ENCODE measurements at regions not wholly inside any gene's neighbourhood (a gene's known extent, or its start where the extent isn't known, plus 50 kb on each side); places are given as distances from the start of the nearest gene placed in this dataset.

DNA sequence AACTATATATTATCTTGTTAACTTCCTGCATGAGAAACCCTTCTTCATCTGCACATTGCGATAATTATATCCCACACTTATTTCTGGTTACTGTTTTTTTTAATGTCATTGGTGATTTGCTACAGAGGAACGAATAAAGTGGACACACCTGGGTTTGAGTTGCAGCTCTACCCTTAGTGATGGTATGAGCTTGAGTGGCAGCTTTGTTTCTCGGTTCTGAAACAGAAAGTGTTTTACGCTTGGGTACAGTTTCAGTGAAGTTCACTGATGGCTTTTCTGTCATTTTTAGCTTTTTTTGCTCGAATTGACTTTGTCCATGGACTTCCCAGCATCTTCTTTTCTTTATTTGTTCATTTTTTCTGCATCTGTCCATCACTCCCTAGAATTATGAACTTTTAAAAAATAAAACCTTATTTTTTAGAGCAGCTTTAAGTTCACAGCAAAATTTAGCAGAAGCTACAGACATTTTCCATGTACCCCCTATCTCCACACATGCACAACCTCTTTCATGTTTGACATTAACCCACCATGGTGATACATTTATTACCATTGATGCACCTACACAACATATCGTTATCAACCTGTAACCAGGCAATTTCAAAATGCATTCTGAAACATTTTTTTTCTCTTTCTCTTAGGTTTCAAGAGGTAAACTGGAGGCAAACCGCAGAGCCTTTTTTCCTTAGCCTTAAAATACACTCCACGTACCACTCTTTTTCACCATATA lies 1041.6 kb upstream of the PRKX start:
- FAIRE-seq (peak; percentile 90), DNase-seq (ENCODE audit: insufficient read length, low spot score) (no peak)

DNA sequence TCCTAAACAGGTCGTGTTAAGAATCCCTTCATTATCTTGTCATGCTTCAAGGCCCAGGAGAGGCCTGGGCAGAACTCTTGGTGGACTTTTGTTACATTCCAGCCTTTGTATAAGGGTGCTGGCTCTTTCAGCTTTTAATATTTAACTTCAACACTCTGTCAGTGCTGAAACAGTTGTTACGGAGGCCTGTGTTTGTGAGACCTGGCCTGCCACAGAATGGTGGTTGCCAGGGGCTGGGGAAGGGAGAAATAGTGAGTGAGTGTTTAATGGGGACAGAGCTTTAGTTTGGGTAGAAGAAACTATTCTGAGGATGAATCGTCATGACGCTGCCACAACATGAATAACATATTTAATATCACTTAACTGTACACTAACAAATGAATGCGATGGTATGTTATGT lies 1027.6 kb upstream of the PRKX start:
- FAIRE-seq, result no peak
- no peak for DNase-seq (ENCODE audit: insufficient read length, low spot score)

DNA sequence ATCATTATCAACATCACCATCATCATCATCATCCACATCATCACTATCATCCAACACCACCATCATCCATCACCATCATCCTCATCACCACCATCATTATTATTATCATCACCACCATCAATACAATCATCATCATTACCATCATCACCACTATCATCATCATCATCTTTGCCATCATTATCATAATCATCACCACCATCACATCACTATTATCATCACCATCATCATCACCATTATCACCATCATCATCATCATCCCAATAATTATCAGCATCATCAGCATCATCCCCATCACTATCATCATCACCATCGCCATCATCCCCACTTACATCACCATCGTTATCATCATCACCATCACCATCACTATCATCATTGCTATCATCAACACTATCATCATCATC lies 1021.9 kb upstream of the PRKX start:
- FAIRE-seq (no peak), DNase-seq (ENCODE audit: insufficient read length, low spot score) (no peak)

DNA sequence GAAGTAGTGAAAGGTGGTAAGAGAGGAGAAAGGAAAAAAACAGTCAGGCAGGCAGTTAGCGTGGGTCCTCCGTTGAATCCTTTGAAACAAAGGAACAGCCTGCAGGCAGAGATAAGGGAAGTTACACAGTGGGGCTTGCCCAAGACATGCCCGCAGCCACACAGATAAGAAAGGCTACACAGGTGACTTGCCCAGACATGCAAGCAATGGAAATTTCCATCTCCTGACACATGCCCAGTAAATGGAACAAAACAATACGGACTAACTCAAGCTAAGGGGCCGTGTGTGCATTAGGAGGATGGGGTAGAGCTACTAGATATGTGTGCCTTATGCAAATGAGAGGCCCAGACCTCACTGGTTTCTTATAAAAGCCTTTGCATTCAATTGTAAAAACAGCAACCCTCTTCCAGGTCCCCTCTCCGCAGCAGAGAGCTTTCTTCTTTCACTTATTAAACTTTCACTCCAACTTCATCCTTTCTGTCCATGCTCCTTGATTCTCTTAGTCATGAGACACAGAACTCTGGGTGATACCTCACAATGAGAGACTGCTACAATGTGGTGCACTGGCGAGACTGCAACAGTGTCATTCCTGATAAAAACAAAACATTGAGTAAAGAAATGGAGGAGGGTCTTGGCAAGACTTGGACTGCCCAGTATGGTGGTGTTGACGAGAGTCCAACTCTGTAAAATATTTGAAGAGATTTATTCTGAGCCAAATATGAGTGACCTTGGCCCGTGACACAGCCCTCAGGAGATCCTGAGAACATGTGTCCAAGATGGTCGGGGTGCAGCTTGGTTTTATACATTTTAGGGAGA lies 997.4 kb upstream of the PRKX start:
- DNase-seq (ENCODE audit: insufficient read length, low spot score) (no peak), FAIRE-seq (no peak)

DNA sequence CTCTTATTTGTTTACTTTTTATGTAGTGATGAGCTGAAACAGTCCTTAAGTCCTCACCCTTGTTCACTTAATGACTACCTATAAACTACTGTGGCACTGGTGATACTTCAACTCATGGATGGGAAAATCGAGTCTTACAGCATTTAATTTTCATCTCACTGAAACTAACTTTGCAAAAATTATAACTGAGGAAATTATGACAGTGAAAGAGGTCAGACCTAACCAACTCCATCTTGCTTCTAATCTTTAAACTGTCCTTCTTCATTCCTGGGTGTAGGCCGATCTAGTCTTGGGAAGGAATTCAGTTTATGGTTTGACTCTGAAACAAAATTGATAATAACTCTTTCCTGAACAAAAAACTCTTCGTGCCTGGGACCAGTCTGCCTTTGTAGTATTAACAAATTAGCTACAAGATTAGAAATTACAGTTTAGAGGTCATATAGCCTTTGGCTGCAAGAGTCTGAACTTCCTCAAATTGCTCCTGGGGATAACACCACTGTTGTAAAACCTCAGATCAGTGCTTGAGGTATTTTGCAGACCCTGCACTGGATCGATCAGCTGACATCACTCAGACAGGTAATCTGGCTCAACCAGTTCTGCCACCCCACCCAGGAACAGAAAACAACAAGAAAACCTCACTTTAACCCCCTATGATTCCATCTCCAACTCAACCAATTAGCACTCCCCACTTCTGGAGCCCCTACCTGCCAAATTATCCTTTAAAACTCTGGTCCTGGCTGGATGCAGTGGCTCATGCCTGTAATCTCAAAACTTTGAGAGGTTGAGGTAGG lies 995.7 kb upstream of the PRKX start:
- DNase-seq (ENCODE audit: insufficient read length, low spot score), result no peak
- no peak for FAIRE-seq

DNA sequence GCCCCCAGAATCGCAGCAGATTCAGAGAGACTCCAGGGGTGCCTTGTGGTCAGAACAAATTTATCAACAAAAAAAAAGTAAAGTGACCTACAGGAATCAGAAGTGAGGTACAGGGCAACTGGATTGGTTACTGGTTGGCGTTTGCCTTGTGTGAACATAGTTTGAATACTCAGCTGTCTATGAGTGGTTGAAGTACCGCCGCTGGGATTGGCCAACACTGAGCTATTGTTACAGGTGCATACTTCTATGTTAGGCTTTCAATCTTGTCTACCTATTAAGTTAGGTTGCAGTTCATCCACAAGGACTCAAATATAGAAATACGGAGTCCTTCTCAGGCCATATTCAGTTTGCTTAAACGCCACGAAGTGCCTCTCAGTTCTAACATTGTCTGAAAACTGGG lies 993.5 kb upstream of the PRKX start:
- FAIRE-seq (no peak), DNase-seq (ENCODE audit: insufficient read length, low spot score) (no peak)

DNA sequence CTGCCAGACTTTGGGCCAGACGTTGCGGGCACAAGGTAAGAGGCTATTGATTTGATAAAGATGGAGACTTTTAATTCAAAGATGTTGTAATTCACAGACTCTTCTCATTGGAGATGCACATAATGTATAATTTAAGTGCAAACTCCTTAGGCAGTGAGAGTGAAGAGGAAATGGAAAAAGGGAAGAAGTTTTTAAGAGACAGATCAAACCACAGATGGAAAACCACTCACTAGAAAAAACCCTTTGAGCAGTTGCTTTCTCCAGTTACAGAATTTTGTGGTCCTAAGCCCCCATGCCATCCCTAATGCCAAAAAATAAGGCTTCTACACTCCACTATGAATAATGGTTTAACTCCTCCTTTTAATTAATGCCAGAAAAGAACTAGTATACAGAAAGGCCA lies 977.1 kb upstream of the PRKX start:
- no peak for DNase-seq (ENCODE audit: insufficient read length, low spot score)

DNA sequence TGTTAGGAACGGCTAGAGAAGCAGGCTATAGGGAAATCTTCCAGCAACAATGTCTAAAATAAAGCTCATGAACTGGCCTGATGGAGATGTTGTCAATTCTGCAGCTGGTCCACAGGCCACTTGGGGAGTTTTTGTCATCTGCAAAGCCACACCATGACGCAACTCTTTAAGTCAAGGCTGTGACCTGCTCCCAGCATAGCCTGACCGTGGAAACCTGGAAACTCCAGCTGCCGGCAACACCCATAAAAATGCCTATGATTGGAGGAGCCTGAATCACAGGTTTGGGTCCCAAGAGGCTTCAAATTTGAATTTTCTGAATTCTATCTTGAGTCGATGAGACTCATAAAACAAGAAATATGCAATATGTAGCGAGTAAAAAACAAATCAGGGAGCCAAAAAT lies 969.2 kb upstream of the PRKX start:
- FAIRE-seq (no peak), DNase-seq (ENCODE audit: insufficient read length, low spot score) (no peak)

More for the DNA sequence above, 977.1 kb upstream of the PRKX start:
- FAIRE-seq, result no peak

DNA sequence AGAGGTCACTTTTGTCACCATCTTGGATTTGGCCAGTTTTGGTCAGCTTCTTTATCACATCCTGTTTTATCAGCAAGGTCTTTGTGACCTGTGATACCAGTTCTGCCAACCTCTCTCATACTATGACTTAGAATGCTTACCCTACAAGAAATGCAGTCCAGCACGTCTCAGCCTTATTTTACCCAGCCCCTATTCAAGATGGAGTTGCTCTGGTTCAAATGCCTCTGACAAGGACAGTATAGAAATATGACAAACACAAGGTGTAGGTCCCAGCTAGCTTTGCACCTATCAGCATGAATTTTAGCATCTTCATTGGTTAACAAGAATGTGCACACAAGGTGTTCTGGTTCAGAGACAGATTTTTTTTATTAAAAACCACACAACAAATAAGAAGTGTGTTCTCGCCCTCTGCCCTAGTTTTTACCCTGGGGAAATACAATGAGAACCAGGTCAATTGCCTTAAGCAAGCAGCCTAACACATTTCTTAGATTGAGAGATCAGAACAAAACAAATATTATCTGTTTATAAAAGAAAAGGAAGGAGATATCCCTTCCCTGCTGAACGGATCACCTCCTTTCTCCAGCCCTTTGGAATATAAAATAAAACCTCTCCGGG lies 962.3 kb upstream of the PRKX start:
- no peak for FAIRE-seq
- no peak for DNase-seq (ENCODE audit: insufficient read length, low spot score)

DNA sequence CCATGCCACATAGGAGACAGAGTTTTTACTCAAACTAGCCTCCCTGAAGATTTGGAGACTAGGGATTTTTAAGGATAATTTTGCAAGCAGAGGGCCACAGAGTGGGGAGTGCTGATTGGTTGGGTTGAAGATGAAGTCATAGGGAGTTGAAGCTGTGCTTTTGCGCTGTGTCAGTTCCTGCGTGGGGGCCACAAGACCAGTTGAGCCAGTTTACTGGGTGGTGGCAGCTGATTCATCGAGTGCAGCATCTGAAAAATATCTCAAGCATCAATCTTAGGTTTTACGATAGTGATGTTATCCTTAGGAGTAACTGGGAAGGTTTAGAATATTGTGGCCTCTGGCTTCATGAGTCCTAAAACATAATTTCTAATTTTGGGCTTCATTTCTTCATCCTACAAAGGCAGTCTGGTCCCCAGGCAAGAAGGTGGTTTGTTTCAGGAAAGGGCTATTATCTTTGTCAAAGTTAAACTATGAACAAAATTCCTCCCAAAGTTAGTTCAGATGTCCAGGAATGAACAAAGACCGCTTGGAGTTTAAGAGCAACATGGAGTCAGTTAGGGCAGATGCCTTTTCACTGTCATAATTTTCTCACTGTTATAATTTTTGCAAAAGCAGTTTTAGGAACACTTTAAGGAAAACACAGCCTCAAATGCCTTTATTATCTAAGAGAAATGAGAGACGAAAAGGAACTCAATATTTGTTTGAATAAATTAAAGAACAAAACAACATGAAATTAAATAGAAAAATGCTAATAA lies 960.8 kb upstream of the PRKX start:
- FAIRE-seq, result no peak
- DNase-seq (ENCODE audit: insufficient read length, low spot score), result no peak

DNA sequence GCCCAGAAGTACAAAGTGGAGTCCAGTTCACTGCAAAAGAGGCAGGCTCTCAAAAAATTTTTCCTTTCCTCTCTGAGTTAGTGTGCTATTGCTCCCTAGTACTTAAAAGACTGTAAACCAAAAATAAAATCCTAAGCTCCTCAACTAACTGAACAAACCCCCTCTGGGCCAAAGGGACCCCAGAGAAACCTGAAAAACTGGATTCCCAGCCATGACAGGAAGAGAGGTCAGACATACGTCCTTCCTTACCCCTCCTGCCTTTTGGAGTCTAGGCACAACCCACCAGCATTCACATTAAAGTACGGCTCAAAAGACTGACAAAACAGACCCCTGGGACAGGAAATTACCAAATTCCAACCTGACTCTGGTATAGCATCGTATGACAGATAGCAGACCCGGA lies 957.9 kb upstream of the PRKX start:
- no peak for FAIRE-seq
- DNase-seq (ENCODE audit: insufficient read length, low spot score), result no peak

DNA sequence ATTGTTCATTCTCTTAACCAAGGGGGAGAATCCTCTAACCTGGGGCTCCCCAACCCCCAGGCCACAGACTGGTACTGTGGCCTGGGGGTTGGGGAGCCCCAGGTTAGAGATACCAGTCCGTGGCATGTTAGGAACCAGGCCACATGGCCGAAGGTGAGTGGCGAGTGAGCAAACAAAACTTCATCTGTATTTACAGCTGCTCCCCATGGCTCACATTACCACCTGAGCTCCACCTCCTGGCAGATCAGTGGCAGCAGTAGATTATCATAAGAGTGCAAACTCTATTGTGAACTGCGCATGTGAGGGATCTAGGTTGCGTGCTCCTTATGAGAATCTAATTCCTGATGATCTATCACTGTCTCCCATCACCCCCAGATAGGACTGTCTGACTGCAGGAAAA lies 957.2 kb upstream of the PRKX start:
- FAIRE-seq, result no peak
- no peak for DNase-seq (ENCODE audit: insufficient read length, low spot score)

DNA sequence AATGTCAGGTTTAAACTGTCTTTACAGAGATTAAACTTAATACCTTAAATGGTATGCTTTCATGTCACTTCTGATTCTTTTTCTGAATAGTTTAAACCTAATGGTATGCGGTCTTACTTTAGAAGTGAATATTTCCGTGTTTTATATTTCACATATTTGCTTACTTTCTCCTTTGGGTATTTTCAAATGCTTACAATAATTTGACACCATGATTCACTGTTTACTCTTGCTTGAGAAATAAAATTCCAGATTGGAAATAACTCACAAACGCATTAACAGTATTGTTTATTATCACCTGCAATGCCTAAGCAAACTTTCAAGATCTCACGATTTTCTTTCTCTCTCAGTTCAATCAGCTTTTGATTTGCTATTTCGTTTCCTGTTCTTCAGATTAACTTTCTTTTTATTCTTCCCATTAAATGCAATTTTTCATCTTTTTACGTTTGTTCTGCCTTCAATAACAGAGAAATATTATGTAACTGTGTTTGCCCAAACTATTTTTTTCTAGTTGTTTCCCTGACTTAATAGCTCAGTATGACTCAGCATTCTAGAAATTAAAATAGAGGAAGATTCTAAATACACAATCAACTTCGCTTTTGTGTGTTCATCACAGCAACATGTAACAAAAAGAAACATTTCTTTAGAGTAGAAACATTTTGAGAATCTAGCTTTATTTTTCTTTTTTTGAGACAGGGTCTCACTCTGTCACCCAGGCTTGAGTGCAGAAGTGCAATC lies 955.5 kb upstream of the PRKX start:
- FAIRE-seq (no peak), DNase-seq (ENCODE audit: insufficient read length, low spot score) (no peak)

DNA sequence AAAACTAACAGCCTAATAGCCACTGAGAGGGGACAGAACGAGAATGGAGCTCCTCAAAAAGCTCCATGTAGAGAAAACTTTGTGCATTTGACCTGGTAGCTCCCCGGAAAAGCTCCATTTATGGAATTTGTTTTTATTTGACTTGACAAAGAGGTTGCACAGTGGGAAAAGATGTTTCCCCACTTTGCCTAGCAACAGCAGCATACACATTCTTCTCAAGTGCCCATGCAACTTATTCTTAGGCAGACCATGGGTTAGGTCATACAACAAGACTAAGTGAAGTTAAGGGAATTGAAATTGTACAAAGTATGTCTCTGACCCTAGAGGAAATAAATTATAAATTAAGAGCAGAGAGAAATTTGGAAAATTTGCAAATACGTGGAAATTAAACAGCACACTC lies 949.6 kb upstream of the PRKX start:
- DNase-seq (ENCODE audit: insufficient read length, low spot score) (no peak), FAIRE-seq (no peak)

DNA sequence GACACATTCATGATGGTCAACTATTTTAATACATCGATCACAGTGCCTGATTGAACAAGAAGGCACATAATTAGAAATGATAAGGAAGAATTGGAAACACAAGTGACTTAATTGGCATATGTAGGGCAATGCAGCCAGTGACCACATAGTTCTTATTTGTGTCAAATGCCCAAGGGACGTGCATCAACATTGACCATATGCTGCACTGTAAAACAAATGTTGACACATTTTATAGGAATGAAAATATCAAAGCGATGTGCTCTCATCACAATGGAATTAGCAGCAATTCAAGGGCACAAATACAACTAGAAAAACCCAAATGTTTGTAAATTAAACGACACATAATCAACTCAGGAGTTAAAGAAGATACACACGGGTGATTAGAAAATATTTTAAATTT lies 948.3 kb upstream of the PRKX start:
- FAIRE-seq, result no peak
- no peak for DNase-seq (ENCODE audit: insufficient read length, low spot score)

DNA sequence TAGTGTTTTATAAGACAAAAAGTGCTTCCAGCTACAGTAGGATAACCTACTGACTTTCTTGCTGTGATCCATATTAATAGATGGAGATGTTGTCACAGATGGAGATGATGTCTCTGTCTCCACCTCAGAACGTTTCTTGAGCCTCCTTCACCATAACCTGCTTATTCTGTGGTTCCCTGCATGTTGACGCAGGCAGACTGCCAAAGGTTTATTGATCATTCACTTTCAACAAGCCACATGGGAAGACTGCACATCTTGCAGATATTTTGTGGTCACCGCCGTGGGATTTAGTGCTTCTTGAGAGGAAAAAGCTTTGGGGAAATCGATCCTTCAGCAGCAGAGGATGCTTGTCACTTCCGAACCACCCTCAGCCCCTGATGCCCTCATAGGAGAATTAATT lies 943.0 kb upstream of the PRKX start:
- FAIRE-seq, result no peak
- no peak for DNase-seq (ENCODE audit: insufficient read length, low spot score)

DNA sequence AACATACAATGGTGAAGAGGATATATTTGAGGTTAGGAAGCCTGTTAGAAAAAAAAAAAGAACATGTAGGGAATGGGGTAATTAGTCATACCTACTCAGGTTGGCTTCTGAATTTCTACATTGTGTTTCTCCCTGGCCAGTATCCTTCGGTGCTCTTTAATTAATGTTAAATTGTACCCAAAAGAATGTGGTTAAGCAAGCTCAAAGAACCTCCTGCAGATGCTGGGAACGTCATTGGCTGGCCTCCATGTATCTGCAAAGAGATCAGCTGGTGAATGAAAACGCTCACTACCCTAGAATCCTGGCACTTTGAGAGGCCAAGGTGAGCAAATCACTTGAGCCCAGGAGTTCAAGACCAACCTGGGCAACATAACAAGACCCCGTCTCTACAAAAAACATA lies 942.3 kb upstream of the PRKX start:
- no peak for DNase-seq (ENCODE audit: insufficient read length, low spot score)
- no peak for FAIRE-seq

DNA sequence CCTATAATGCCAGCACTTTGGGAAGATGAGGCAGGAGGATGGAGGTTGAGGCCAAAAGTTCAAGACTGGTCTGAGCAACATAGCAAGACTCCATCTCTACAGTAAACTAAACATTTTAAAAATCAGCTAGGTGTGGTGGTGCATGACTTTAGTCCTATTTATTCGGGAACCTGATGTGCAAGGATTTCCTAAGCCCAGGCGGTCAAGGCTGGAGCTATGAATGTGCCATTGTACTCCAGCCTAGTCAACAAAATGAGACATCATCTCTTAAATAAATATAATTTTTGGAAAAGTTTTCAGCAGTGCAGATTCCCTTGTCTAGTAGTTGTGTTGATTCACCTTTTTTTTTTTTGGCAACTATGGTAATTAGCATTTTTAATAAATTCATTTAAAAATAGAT lies 928.7 kb upstream of the PRKX start:
- DNase-seq (ENCODE audit: insufficient read length, low spot score), result no peak
- FAIRE-seq, result no peak

DNA sequence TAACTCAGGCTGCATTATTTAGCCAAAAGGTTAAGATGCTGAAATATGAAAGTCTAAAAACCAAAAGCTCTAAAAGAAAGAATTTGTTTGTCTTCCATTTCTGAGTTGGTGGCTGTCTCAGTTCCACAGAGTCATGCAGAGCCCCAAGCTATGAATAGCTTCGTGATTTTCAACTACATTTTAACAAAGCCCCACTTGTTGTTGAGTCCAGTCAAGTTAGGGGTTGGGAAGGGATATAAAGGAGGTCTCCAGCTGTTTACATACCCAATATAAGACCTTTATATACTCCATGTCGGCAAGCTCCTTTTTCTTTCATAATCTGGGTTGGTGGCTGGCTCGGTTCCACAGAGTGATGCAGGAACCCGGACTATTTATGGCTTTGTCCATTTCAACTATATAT lies 924.6 kb upstream of the PRKX start:
- no peak for FAIRE-seq
- no peak for DNase-seq (ENCODE audit: insufficient read length, low spot score)

DNA sequence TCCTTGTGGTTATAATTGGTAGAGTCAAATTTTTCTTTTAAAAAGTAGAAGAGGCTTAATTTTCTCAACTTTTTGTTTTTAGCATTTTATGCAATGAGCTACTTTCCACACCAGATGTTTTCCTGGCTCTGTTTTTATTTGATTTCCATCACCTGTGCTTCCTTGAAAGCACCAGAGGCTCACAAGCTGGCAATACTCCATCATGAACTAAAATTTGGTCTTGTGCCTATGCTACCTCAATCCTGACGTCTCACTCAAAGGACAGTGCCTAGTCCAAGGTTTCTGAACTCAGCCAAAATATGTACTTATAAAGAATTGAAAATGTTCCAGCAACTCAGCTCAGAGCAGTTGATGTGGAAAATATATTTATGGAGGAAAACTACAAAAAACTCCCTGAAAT lies 914.0 kb upstream of the PRKX start:
- DNase-seq (ENCODE audit: insufficient read length, low spot score) (no peak), FAIRE-seq (no peak)
